NCI-H2196 (cell line): ENCODE measurements at regions not wholly inside any gene's neighbourhood (a gene's known extent, or its start where the extent isn't known, plus 50 kb on each side); places are given as distances from the start of the nearest gene placed in this dataset.

ENCODE experiments used
- DNase-seq: peaks from one replicate; lab custom pipeline; 2025; ENCODE audit not compliant: unreplicated experiment; lab: John Stamatoyannopoulos, UW

GRCh38 chr20:60359010-60359409, 400.8 kb downstream of the CDH26 start:
- no peak for DNase-seq

GRCh38 chr20:60361761-60362395, 403.7 kb downstream of the CDH26 start:
- no peak for DNase-seq

- DNase-seq: no peak
Observed at GRCh38 chr20:60362531-60362930, 404.3 kb downstream of the CDH26 start.

DNA sequence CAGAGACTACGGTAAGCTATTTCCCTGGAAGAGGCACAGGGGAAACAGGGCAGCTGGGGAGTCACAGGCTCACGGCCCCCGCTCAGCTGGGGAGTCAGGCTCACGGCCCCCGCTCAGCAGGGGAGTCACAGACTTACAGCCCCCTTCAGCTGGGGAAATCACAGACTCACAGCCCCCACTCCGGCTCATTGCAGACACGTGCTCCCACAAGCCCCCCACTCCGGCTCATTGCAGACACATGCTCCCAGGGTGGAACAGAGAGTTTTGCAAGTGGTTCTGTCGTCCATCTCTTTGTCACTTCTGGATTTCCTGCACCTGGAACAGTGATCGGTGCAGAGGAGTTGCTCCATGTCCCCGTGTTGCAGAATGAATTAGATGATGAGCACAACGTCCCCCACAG, 405.5 kb downstream of the CDH26 start:
- DNase-seq: no peak

GRCh38 chr20:60365064-60365666, 406.9 kb downstream of the CDH26 start:
- DNase-seq: no peak

DNA sequence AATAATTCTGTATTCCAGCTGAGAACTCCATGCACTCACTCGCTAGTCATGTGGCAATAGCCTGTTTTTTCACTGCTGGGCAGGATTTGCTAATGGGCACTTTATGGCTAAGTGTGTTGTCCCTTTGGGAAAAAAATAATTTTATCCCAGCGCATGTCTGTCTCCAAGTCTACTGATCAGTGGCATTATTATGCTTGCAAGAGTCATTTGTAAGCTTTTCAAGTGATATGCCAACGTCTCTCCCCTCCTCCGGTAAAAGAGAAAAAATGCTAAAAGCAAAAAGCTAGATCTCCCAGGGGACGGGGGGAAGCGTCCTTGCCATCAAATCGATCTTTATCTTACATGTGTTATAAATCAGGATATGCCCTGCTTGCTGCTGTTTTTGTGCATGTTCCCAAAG, 407.7 kb downstream of the CDH26 start:
- DNase-seq: no peak

DNA sequence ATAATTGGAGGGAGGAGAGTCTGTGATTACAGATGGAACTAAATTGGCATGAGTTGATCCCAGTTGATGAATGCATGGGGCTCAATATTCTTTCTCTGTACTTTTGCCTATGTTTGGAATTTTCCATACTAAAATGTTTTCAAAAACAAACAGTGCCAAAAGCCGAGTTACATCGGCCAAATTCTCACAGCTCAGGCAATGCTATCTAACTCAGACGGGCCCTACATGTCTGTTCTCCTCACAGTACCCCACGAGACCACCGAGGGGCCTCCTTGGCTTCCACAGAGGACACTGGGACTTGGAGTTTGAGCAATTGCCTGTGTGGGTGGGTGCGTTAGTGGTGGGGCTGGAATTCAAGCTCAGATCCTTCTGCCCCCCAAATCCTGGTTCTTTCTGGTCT, 413.2 kb downstream of the CDH26 start:
- no peak for DNase-seq

- no peak for DNase-seq
Observed at GRCh38 chr20:60372275-60372674, 414.1 kb downstream of the CDH26 start.

GRCh38 chr20:60372822-60373221, 414.6 kb downstream of the CDH26 start:
- peak; percentile 28 for DNase-seq

- DNase-seq: no peak
Observed at GRCh38 chr20:60378620-60379019, 420.4 kb downstream of the CDH26 start.

- no peak for DNase-seq
Observed at GRCh38 chr20:60381643-60382400, 423.6 kb downstream of the CDH26 start.

GRCh38 chr20:60389441-60389840, 431.2 kb downstream of the CDH26 start:
- DNase-seq: no peak

- no peak for DNase-seq
Observed at GRCh38 chr20:60389882-60390281, 431.7 kb downstream of the CDH26 start.

- DNase-seq: peak; percentile 43
Observed at GRCh38 chr20:60395991-60396390, 437.8 kb downstream of the CDH26 start.

- no peak for DNase-seq
Observed at GRCh38 chr20:60400567-60400966, 442.3 kb downstream of the CDH26 start.

GRCh38 chr20:60402189-60403058, 444.2 kb downstream of the CDH26 start:
- DNase-seq: no peak

DNA sequence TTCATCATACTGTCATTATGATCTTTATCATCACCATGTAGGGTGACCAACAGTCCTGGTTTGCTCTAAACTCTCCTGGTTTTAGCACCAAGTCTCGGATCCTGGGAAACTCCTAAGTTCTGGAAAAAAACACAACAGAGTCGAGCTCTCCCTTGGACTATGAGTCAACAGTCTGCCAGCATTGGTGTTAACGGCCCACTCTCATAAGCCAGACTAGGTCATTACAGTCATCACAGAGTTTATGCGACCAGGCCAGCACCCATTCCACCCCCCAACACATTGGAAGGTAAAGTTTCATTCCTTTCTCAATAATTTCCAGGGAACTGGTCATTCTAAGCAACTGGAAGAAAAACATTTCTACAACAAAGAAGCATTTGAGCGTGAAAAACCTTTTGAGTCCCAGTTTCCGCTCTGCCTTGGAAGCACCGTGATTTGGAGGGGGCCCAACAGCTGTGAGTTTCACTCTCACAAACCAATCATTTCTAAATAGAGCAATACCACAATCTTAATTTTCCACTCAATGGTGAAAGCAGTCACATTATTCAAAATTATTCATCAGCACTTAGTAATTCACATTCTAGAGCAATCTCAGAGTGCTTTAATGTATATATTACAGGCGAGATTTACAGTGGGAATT, 445.0 kb downstream of the CDH26 start:
- no peak for DNase-seq

DNA sequence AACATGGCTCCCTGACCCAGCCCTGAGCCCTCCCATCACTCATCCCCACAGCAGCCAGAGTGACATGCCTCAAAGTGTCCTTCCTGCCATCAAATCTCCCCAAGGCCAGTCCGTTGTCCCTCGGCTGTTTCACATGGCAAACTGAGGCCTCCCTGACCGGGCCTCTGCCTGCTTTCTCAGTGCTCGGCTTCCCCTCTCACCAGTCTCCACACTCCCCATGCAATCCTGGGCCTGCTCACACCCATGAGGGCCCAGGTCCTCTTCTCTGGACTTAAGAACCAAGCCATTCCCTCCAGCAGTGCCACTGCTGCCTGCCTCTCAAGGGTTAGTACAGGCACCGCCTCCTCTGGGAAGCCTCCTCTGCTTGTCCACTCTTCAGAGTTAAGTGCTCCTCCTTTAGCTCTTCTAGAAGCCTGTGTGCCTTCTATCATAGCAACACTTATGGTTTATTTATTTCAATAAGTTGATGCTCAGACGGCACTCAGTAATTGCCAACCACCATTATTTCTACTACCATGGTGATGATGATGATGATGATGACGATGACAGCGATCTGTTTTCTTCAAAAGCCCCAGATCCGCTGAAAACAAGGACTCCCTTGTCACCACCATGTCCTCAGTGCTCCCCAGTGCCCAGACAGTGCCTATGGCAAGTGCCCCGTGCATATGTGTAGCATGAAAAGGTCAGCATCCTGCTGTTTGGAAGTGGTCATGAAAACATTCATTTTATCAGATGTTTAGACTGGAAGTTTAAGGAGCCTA, 449.0 kb downstream of the CDH26 start:
- DNase-seq: no peak

DNA sequence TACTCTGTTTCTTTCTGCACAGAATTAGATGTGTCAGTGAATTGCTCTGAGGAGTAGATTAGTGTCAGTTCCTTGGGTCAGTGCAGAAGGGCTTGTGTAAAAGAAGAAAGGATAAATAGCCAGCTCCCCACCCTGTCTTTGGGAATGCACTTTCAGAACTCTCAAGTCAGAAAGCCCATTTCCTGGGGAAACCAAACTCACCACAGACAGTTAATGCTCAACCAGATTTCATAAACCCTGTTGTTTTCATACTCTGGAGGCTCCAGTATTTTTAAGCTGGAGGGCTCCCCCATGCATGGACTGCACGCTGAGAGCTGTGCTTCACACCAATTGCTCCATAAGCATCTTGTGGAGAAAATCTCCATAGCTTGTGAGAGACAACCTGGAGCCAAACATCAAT, 449.7 kb downstream of the CDH26 start:
- DNase-seq: no peak

- DNase-seq: no peak
Observed at GRCh38 chr20:60408435-60408834, 450.2 kb downstream of the CDH26 start.
